ENCODE measurements at regions not wholly inside any gene's neighbourhood (a gene's known extent, or its start where the extent isn't known, plus 50 kb on each side); places are given as distances from the start of the nearest gene placed in this dataset.

GRCh38 chr3:31145062-31145461, 250.6 kb upstream of the GADL1 start:
- TF ChIP-seq ZNF274 (IDR thresholded peaks at IDR 0.05; ENCODE audit: low read depth, low read length) = no peak
- no peak overlapping the region for H3K4me3 ChIP-seq (ENCODE audit: low read length)

GRCh38 chr3:31147550-31147949, 253.1 kb upstream of the GADL1 start:
- no peak overlapping the region for H3K4me3 ChIP-seq (ENCODE audit: low read length)
- no peak for TF ChIP-seq ZNF274 (IDR thresholded peaks at IDR 0.05; ENCODE audit: low read depth, low read length)

- TF ChIP-seq ZNF274 (IDR thresholded peaks at IDR 0.05; ENCODE audit: low read depth, low read length) = no peak
- H3K4me3 ChIP-seq (ENCODE audit: low read length) = no peak overlapping the region
These were observed 262.7 kb upstream of the GADL1 start for GRCh38 chr3:31157047-31157694.

GRCh38 chr3:31157893-31158620, 263.6 kb upstream of the GADL1 start:
- no peak for TF ChIP-seq ZNF274 (IDR thresholded peaks at IDR 0.05; ENCODE audit: low read depth, low read length)
- H3K4me3 ChIP-seq (ENCODE audit: low read length) = no peak overlapping the region

GRCh38 chr3:31159331-31160039, 265.0 kb upstream of the GADL1 start:
- H3K4me3 ChIP-seq (ENCODE audit: low read length) = no peak overlapping the region
- no peak for TF ChIP-seq ZNF274 (IDR thresholded peaks at IDR 0.05; ENCODE audit: low read depth, low read length)

GRCh38 chr3:31161889-31162288, 267.4 kb upstream of the GADL1 start:
- no peak overlapping the region for H3K4me3 ChIP-seq (ENCODE audit: low read length)
- TF ChIP-seq ZNF274 (IDR thresholded peaks at IDR 0.05; ENCODE audit: low read depth, low read length) = no peak

- TF ChIP-seq ZNF274 (IDR thresholded peaks at IDR 0.05; ENCODE audit: low read depth, low read length) = no peak
- no peak overlapping the region for H3K4me3 ChIP-seq (ENCODE audit: low read length)
These were observed 269.9 kb upstream of the GADL1 start for GRCh38 chr3:31164381-31164780.

GRCh38 chr3:31165399-31165860, 271.0 kb upstream of the GADL1 start:
- no peak overlapping the region for H3K4me3 ChIP-seq (ENCODE audit: low read length)
- TF ChIP-seq ZNF274 (IDR thresholded peaks at IDR 0.05; ENCODE audit: low read depth, low read length) = no peak

GRCh38 chr3:31166249-31166885, 271.9 kb upstream of the GADL1 start:
- no peak for TF ChIP-seq ZNF274 (IDR thresholded peaks at IDR 0.05; ENCODE audit: low read depth, low read length)
- no peak overlapping the region for H3K4me3 ChIP-seq (ENCODE audit: low read length)

GRCh38 chr3:31167666-31168065, 273.2 kb upstream of the GADL1 start:
- no peak for TF ChIP-seq ZNF274 (IDR thresholded peaks at IDR 0.05; ENCODE audit: low read depth, low read length)
- no peak overlapping the region for H3K4me3 ChIP-seq (ENCODE audit: low read length)

- no peak overlapping the region for H3K4me3 ChIP-seq (ENCODE audit: low read length)
- no peak for TF ChIP-seq ZNF274 (IDR thresholded peaks at IDR 0.05; ENCODE audit: low read depth, low read length)
These were observed 276.6 kb upstream of the GADL1 start for GRCh38 chr3:31170932-31171670.

GRCh38 chr3:31172336-31172735, 277.9 kb upstream of the GADL1 start:
- H3K4me3 ChIP-seq (ENCODE audit: low read length) = no peak overlapping the region
- no peak for TF ChIP-seq ZNF274 (IDR thresholded peaks at IDR 0.05; ENCODE audit: low read depth, low read length)

GRCh38 chr3:31173118-31173718, 278.8 kb upstream of the GADL1 start:
- H3K4me3 ChIP-seq (ENCODE audit: low read length) = no peak overlapping the region
- TF ChIP-seq ZNF274 (IDR thresholded peaks at IDR 0.05; ENCODE audit: low read depth, low read length) = no peak
